ENCODE measurements at regions not wholly inside any gene's neighbourhood (a gene's known extent, or its start where the extent isn't known, plus 50 kb on each side); places are given as distances from the start of the nearest gene placed in this dataset.

GRCh38 chr12:78305808-78306207, 475.1 kb downstream of the NAV3 start:
- TF ChIP-seq MYC (IDR thresholded peaks at IDR 0.05; ENCODE audit: low read depth, low read length) (no peak), CTCF (IDR thresholded peaks at IDR 0.05; ENCODE audit: extremely low read depth in 1 of 2, insufficient read depth in 1 of 2, low read depth in 1 of 2, low read length in 2 of 2) (no peak), POLR2A (IDR thresholded peaks at IDR 0.05; ENCODE audit: low read depth, low read length) (no peak), GATA2 (IDR thresholded peaks at IDR 0.05; ENCODE audit: insufficient read depth, insufficient read length, low read depth, low read length) (no peak), JUN (IDR thresholded peaks at IDR 0.05; ENCODE audit: borderline replicate concordance, insufficient read depth, insufficient read length, low read depth) (no peak), POLR2AphosphoS5 (IDR thresholded peaks at IDR 0.05; ENCODE audit: insufficient read depth, low read depth, low read length) (no peak), FOS (IDR thresholded peaks at IDR 0.05; ENCODE audit: borderline replicate concordance, insufficient read depth, low read length) (no peak), EZH2 (IDR thresholded peaks at IDR 0.05; ENCODE audit: borderline replicate concordance, low read depth, low read length, severe bottlenecking) (no peak)
- TF ChIP-seq, protein P1, sequence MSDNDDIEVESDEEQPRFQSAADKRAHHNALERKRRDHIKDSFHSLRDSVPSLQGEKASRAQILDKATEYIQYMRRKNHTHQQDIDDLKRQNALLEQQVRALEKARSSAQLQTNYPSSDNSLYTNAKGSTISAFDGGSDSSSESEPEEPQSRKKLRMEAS (IDR thresholded peaks at IDR 0.05; ENCODE audit: insufficient read depth, insufficient read length) = no peak
- POLR2A ChIA-PET = no interaction called here
- FAIRE-seq = no peak

More at GRCh38 chr12:78305808-78306207, 475.1 kb downstream of the NAV3 start:
- dilution Hi-C loops (cut with MboI; ENCODE audit: extremely low pct_ligation_motif_present, low sequenced_read_pairs) = no loop called here
- Histone ChIP-seq H3K79me2 (ENCODE audit: control insufficient read depth, insufficient read depth, low read length) (no peaks in the 10 kb centered on the region), H3K9ac (replicated peaks; ENCODE audit: extremely low read depth, insufficient read depth, low read length) (no peak overlapping the region), H3K4me1 (ENCODE audit: control insufficient read depth, extremely low read depth, insufficient read depth, low read length) (no peaks in the 10 kb centered on the region), H3K27ac (ENCODE audit: insufficient read depth, low read depth, low read length) (no peak overlapping the region), H3K4me3 (replicated peaks in 1 of 3; ENCODE audit: insufficient read depth in 1 of 3, low read depth in 1 of 3, low read length in 3 of 3) (no peak overlapping the region), H3K36me3 (ENCODE audit: control insufficient read depth in 2 of 2, extremely low read depth in 1 of 2, insufficient read depth in 2 of 2, low read length in 2 of 2) (no peaks in the 10 kb centered on the region), H4K20me1 (replicated peaks; ENCODE audit: control insufficient read depth, extremely low read depth, insufficient read depth, low read length) (no peaks in the 10 kb centered on the region), H2AFZ (ENCODE audit: low read depth, low read length) (no peak overlapping the region), H3K4me2 (ENCODE audit: insufficient read depth, low read length) (no peak overlapping the region), H3K27me3 (ENCODE audit: control insufficient read depth in 2 of 2, insufficient read depth in 2 of 2, low read length in 2 of 2) (no peaks in the 10 kb centered on the region), H3K9me1 (replicated peaks; ENCODE audit: control insufficient read depth, extremely low read depth, insufficient read depth, low read length) (no peaks in the 10 kb centered on the region), H3K9me3 (replicated peaks; ENCODE audit: control insufficient read depth, insufficient read depth, low read length) (no peaks in the 10 kb centered on the region)
- intact Hi-C loops (cut with micrococcal nuclease) = no loop called here
- BruUV-seq (replicated peaks) = no TSS peak
- no peak for DNase-seq (ENCODE audit: low read depth, low spot score)
- CTCF ChIA-PET = no interaction called here
